NAMALWA (cell line): ENCODE measurements at regions not wholly inside any gene's neighbourhood (a gene's known extent, or its start where the extent isn't known, plus 50 kb on each side); places are given as distances from the start of the nearest gene placed in this dataset.
"Not testable (repeated sequence)": the region's sequence is repeated elsewhere in the genome, so short reads cannot be mapped to it uniquely, and the experiment has no call there.

ENCODE experiments used
- DNase-seq: peaks from one replicate; pipeline ENCODE4 v3.0.0-alpha.2; 2015; ENCODE audit warnings: low spot score

DNA sequence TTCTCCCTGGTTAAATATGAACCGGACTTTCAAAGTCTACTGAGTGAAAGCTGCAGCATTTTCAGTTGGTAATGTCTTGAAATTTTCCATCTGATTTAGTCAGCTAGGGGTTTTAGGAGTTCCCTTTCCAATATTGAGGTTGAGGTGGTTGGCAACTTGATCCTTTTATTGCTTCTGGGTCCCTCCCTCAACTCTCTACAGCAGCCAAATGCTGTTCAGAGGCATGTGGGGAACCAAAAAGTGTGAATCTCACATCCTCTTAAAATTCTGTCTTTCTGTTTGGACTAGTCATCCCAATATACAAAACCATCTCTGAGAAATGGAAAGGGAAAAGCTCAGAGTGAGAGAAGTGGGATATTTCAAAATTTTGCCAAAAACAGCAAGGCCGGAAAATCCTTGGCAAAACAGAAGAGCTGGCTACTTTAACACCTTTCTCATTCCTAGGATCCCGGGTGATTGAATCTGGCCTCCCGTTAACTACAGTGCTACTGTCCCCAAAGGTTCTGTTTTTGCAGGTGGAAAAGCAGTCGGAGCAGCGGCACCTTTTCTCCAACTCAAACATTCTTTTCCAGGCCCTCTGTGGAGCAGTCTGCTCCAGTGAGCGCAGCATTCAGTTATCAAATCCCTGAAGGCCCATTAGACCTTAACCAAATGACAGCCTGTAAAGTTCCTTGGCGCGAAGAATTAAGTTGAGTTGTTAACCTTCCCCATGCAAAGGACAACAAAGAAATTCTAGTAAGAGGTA lies 345.9 kb upstream of the NUDT12 start:
- no peak for DNase-seq

DNA sequence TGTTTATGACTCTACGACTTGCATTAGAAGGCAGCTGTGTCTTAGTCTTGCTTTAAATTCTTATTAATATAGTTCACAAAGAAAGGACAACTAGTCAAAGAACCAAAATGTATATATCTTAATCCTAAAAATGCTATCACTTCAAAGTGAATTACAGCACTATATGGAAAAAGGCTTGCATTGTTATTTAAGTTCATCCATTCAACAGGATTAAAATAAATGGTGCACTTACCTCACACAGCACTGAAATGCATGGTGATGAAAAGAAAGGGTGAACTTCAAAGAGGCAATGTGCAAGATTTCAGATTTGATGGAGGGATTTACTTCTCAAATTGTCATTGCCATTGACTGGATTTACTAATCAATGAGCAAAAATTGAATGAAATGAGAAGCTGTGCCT lies 344.4 kb upstream of the NUDT12 start:
- DNase-seq: no peak

GRCh38 chr5:103904651-103905050 lies 342.1 kb upstream of the NUDT12 start:
- DNase-seq: no peak

DNA sequence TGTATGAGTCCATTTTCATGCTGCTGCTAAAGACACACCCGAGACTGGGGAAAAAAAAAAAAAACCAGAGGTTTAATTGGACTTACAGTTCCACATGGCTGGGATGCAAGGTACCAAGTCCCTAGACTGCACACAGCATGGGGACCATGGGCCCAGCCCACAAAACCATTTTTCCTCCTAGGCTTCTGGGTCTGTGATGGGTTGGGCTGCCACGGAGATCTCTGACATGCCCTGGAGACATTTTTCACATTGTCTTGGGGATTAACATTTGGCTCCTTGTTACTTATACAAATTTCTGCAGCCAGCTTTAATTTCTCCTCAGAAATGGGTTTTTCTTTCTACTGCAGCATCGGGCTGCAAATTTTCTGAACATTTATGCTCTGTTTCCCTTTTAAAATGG lies 340.3 kb upstream of the NUDT12 start:
- DNase-seq: no peak

- no peak for DNase-seq
Observed at GRCh38 chr5:103901885-103902284, 339.3 kb upstream of the NUDT12 start.

GRCh38 chr5:103896593-103896992 lies 334.0 kb upstream of the NUDT12 start:
- DNase-seq: no peak

DNA sequence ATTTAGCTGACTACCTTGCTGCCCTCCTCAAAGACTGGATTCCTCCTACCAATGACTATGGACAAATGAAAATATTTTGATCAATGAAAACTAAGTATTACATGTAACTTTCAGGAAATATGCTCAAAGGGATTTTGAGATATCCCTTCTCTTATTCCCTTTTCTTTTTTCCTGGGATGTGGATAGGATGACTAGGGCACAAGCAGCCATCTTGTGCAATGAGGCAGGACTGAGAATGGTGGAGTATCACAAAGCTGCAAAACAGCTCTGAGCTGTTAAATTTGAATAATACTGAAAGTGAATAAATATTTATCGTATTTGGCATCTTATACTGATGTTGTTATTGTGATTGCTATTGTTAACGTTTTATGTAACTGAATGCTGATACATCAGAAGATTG lies 333.1 kb upstream of the NUDT12 start:
- DNase-seq: no peak

GRCh38 chr5:103894882-103895281 lies 332.3 kb upstream of the NUDT12 start:
- no peak for DNase-seq

DNA sequence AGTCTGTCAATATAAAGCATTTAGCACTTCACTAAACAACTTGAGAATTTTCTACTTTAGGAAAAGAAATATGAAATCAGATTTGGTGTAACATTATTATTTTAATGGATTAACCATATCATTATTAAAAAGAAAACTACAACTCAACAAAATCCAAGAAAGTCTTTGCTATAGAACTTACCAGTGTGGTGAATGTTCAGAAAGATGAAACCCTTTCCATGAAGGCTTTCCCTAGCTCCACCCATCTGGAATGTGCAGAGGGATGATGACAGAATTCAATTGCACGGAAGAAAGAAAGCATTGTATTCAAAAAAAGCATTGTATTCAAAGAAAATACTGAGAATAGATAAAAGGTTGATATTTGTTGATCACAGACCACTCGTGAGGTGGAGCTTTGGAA lies 328.6 kb upstream of the NUDT12 start:
- no peak for DNase-seq

DNA sequence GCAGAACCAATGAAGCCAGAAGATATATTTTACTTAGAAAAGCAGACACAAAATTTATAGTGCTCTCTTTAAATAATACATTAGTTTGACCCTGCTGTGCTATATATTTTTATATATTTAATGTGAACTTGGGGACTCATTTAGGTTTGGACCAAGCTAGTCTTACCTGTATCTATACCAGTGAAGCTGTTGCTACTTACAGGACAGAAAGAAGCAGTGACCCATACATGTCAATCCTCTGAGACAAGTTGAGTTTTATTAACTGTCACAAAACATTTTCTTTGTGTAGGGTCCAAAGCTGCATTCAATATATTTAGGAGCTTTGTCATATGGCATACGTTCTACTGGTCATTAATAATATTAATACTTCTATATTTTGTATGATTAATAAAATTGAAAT lies 327.7 kb upstream of the NUDT12 start:
- no peak for DNase-seq

- DNase-seq: no peak
Observed at GRCh38 chr5:103889500-103890209, 327.1 kb upstream of the NUDT12 start.

DNA sequence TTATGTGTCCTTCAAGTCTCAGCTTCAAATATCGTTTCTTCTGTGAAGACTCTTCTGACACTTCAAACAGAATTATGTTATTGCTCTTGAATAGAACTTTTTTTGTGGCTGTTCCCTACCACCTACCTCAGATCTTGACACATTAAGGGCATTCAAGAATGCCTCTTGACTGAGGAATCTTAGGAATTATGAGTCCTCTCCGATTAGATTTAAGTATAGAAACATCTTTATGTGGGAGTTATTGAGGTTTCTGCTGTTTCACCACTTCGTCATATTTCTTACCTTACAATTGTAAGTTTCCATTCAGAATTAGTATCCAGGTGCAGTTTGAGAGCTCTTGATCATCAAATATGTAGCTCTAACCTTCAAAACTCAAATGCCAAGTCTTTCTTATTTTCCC lies 324.2 kb upstream of the NUDT12 start:
- DNase-seq: no peak

GRCh38 chr5:103883143-103883542 lies 320.6 kb upstream of the NUDT12 start:
- no peak for DNase-seq

DNA sequence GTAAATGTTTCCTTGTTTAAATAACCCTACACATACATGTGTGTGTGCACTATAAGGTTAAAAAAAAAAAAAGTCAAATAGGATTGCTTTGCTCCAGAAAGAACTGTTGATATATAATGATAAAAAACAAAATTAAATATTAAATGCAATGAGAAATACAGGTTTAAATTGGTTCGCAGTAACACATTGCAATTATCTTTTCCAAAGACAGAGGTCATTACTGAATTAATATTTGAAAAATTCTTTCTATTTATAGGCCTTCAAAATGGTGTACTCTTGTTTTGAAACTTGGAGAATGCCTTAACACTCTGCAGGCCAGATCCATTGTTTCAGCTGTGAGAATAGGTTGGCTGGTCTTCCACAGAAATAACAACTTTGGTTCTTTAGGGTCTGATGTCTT lies 319.0 kb upstream of the NUDT12 start:
- DNase-seq: no peak

DNA sequence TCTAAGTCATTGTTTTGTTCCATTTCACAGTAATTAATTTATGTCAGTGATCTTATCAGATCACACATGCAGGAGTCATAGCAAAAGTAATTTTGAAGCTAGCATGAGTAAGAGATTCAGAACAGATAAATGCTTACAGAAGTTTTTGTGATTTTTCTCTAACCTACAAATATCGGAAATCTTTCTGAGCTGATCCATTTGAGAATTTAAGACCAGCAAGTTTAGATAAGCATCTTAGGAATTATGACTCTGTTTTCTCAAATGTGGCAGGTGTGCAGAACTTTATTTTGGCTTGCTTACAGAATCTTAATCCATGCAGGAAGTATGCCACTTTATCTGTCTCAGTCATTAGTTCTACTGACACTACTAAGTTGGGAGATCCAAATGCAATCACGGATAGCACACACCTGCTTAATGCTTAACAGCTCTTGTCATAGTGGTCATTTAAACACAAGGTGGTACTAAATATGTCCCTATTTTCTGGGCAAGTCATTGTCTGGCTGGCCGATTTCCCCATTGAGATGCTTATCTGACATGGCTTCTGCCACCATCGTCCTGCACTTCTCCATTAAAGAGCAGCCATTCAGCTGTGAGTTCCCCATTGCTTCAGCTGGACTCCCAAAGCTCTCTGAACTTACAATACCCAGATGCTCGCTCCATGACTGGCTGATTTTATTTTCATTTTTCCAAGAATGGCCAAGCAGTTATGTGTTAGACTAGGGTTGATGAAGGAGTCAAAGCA lies 305.4 kb upstream of the NUDT12 start:
- DNase-seq: no peak

DNA sequence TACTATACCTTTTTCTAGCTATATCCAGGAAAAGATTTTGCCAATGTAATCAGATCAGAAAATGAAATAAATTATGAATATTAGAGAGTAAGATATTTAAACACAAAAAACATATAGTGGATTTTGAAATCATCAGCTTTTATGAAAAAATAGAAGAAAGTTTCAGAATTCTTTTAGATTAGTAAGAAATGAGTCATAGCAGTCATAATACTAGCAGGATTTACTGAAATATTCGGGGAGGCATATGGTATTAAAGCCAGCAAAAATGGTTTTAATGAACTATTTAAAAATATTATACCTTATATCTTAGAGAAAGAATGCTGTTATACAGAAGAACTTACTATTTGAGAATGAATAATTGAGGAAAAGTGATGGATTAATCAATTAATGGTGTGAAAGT lies 303.6 kb upstream of the NUDT12 start:
- DNase-seq: no peak

- no peak for DNase-seq
Observed at GRCh38 chr5:103862398-103862797, 299.8 kb upstream of the NUDT12 start.

DNA sequence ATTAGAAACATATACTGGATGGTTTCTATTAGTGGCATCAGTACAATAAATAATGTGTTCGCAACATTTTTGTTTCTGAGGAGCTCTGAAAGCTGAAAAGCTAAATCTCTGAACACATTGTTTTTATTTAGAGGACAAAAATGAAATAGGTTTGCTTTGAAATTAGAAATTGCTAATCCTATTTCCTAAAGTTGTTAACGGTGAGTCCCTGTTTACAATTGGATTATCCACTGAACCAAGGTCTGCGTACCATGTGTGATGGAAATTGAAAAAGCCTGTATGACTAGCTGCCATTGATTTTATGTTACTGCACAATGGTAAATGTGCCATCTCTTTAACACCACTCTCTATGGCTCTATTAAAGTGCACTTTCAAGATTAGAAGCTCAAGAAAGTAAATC lies 297.7 kb upstream of the NUDT12 start:
- DNase-seq: no peak

GRCh38 chr5:103858367-103858766 lies 295.8 kb upstream of the NUDT12 start:
- not testable (repeated sequence) for DNase-seq

- no peak for DNase-seq
Observed at GRCh38 chr5:103851091-103851490, 288.5 kb upstream of the NUDT12 start.

- no peak for DNase-seq
Observed at GRCh38 chr5:103849934-103850333, 287.3 kb upstream of the NUDT12 start.

DNA sequence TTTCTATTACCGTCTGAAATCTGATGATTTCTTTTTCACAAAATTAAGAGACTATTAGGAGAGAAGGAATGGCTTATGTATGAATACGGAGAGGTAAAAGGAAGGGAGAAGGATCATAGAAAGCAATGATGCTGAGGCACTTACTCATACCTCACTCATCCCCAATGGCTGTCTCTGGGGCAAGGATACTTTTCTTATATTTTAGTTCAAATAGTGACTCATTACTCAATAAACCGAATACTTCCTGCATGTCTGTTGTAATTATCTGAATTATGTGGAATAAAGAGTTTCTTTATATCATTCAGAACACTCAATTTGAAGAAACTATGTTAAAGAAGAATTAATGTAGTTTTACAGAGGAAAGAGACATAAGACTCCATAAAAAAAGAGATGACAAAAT lies 284.5 kb upstream of the NUDT12 start:
- DNase-seq: no peak

DNA sequence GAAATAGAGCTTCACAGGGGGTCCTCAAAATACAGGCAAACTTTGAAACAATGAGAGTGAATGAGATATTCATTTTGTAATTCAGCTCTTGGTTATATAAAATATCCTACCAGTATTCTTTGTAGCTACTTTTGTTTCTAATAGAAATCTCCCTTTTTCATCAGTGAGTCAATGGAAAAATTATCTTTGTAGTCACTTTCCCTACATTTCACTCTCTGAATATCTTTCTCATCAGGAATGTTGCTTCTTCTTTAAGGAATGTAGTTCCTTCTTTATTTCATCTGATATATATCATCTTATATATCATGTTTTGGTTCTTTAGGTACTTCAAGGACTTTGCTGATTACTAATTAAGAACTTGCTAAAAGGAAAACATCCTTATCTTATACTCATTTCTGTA lies 280.3 kb upstream of the NUDT12 start:
- no peak for DNase-seq
